Fibroblast of gingiva (primary cell): ENCODE measurements at regions not wholly inside any gene's neighbourhood (a gene's known extent, or its start where the extent isn't known, plus 50 kb on each side); places are given as distances from the start of the nearest gene placed in this dataset.
"Not testable (repeated sequence)": the region's sequence is repeated elsewhere in the genome, so short reads cannot be mapped to it uniquely, and the experiment has no call there.

Source experiments
- DNase-seq: peaks from one replicate; pipeline ENCODE4 v3.0.0-alpha.2; 2011; ENCODE audit warnings: low read depth

DNA sequence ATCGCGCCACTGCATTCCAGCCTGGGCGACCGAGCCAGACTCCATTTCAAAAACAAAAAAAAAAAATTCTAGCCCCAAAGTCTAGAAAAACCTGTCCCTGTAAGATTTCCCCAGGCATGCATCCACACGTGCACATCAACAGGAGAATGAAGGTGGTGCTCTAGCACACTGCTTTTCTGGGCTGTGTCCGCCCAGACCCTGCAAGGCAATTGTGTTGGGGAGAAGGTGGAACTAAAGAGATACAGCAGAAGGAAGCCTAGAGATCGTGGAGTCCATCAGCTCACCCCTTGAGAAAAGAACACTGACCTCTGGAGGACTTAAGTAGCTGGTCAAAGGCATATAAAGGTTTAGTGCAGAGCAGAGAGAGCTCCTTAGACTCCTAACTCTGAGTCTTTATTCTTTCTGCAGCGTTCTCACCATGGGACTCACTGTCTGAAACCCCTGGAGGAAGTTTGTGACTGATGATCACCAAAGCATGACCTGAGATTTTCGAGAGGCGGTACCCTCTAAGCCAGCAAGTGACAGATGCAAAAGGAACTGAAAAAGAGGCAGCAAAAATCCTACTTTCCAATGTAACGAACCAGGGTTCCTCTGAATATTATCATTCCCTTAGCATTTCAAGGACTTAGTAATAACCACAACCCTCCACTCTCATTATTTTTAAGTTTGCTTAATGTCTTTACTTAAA, 179.8 kb downstream of the MEX3B start:
- DNase-seq: no peak

DNA sequence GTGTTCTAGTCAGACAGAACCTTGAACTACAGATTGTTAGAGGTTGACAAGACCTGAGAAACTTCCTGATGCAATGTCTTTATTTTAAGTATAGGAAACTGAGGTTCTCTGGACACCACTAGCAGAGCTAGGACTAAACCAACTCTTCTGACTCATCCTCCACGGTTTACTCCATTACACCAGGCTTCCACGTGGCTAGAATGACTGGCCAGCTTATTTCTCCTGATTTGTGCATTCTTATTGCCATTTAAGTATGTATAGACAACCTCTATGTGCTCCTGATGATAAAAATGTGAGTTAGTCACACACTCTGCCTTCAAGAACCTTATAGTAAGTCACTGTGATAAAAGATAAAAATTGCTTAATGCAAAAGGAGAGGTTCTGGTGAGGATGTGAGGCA, 182.7 kb downstream of the MEX3B start:
- DNase-seq: no peak

DNA sequence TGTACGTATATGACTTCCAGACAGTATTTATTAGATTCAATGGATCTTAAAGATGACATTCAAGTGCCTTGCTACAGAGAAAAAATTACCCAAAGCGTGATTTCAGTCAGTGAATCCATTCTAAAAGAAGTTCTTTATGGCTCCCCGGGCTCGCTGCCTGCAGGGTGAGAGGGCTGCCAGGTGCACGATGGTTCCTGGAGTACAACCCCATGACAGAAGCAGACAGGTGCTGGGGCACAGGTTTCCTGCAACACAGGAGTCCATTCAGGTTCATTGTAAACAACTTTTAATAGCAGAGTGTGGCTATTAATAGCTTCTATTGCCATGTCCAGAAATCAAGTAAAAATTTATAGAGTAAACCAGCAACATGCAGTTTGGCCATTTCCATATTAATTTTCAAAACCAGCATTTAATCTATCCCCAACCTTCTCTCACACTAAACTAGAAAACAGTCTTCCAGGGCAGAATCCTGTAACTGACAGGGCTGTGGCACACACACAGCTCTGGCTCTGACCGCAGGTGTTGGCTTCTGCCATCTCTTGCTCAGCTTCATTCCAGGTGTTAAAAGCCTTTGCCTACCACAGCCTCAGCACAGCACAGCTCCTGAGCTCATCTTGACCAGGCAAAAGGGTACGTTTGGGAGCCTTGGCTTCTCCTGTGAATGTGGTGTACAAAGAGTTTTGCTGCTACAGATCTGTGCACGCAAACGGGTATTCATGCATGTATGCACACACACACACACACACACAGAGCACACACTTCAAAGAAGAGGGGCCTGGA, 185.9 kb downstream of the MEX3B start:
- no peak for DNase-seq

DNA sequence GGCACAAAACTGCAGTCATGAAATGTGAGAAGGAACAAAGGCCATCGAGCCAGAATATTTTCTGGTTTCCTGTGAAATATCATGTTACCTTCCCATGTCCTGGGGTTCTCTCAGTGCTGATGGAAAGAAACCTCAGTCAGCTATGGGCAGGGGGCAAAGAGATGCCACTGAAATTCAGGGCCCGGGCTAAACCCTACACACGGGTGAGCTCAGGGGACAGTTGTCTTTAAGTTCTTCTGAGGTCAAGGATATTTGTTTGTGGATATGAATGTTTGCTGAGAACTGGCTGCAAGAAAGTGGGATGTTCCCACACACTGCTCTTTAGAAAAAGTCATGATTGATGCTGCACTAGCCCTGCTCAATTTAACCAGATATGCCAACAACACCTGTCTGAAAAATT, 187.2 kb downstream of the MEX3B start:
- no peak for DNase-seq

DNA sequence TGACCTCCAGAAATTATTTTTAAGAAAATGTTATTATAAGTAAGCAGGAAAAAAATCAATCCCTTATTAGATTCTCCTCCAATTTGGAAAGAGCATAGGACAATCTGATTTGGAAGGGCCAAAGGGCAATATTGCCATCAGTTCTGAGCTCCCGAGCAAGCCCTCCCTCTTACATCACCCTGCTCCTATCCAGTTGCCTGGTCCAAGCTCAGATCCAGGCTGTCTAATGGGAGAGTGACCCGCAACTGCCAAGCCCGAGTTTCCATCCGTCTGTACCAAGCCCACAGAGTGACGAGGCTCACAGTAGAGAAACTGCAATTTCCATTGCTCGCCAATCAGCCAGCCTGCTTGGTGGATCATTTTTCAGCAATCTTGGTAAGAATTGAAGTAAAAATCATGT, 187.7 kb downstream of the MEX3B start:
- no peak for DNase-seq

DNA sequence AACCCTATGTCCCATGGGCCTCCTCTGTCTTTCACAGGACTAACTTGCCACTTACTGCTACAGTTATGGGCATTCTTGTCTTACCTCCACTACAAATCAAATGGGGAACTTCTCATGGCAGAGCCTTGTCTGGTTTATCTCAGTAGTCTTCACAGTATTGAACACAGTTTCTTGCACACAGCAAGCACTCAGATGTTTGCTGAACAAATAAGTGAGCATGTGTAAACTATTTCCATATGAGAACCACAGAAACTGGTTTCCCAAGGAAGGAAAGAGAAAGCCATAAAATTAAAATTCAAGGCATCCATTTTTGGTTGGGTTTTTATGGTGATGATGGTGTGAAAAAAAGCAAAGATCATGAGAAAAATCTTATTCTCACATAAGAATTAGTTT, 189.2 kb downstream of the MEX3B start:
- DNase-seq: no peak

DNA sequence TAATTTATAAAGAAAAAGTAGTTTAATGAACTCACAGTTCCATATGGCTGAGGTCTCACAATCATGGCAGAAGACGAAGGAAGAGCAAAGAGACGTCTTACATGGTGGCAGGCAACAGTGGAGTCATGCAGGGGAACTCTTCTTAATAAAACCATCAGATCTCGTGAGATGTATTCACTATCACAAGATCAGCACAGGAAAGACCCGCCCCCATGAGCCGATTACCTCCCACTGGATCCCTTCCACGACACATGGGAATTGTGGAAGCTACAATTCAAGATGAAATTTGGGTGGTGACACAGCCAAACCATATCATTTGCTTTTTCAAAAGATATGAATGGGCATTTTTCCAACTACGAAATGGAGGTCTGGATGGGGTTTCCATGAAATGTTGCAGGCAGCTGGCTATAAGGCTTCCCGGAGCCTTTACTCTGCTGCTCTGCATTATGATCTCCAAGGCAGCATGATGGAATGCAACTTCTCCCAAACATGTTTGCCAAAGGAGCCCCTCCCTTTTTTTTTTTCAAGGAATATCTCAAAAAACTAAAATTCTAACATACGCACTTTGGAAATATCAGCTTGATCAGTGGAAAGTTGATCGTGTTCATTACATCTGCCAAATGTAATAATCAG, 189.7 kb downstream of the MEX3B start:
- no peak for DNase-seq

DNA sequence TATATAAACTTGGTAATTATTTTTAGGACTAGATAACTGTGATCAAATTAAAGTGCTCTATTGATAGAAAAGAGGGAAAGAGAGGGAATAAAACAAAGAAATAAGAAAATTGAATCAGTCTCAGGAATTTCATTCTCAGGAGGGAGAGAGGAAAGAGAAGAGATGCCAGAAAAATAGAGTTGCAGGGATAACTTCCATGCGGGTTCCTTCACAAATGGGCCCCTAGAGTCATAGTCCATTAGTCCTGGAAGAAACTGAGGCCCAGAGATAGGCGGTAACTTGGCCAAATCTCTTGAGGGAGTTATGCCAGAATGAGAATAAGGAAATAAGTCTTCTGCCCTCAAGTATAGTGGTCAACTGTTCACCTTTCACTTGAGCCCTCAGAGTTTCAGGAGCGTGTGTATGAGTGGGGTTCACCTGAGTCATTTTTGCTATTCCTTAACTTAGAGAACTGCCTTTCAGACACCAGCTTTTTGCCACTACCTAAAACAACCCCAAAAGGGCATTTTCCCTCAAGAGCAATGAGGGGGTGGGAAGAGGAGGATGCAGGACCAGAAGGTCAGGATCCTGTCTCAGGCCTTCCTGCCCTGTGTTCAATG, 192.6 kb downstream of the MEX3B start:
- DNase-seq: no peak

DNA sequence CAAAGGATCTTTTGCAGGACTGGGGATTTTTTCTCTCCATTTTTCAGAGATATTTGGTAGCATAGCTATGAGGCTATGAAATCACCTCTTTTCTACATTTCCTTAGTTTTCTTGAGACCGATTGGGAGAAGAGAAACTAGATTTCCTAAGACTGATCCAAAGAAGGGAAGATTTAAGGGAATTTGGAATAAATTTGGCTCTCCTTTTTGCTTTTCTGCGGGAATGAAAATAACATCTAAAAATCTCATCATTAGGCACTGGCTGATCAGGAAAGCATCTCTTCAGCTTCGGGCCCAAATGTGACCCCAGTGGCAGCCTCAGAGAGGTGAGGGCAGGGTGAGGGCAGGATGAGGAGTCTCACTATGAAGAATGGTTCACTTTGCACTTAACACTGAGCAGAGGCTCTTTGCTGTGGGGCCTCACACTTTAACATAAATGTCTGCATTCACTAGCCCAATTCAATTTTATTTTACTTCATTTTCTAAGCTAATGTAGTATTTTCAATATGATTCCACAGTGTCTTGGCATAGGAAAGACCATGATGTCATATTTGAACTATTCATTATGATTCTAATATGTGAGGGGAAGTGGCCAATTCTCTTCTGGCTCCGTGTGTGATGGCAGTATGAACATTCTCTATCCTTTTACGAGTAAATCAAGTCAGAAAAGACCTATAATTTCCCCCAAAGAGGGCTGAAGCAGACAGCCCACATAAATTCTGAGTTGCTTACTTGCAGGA, 193.2 kb downstream of the MEX3B start:
- no peak for DNase-seq

DNA sequence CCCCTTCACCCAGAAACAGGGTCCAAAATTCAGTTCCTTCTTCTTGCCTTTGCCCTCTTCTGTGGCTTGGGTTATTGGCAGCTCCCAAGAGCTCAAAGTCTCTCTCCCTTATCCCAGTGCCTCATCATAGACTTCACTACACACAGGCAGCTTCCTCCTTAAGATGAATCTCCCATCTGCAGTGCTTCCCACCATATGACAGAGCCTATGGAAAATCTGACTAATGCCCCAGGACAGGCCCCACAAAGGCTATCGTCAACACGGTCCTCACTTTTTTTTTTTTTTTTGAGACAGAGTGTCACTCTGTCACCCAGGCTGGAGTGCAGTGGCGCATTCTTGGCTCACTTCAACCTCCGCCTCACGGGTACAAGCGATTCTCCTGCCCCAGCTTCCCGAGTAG, 194.1 kb downstream of the MEX3B start:
- DNase-seq: no peak

DNA sequence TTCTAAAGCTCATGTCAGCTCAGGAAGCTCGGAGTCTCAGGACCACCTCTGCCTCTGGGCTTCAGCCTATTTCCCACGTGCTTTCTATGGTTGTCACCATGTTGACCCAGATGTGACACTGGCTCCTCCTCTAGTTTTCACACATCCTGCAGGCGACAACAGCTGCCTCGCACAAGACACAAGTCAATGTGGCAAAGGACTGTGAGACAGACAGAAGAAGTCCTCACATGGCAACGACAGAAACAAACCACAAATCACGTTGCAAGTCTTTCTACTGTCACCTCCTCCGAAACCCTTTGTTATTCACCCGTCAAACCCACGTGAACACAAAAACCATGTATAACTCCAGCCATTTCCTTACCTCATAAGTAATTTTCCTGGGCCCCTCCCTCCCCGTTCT, 194.5 kb downstream of the MEX3B start:
- no peak for DNase-seq

DNA sequence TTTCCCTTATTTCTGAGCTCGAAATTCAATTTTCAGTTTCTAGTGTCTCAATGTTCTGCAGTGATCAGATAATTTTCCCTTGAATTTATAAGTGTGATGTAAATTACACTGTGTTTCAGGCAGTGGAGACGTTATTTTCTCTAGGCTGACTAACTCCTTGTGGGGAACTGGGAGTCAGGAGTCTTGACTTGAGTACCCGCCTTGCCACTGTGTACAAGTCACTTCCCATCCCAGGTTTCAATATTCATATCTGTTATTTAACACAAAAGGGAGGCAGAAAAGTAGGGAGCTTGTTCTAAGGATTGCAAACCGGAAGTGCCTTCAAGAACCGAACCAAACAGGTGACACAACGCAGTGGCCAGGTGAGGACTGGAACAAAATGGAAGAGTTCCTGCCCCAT, 196.5 kb downstream of the MEX3B start:
- no peak for DNase-seq

DNA sequence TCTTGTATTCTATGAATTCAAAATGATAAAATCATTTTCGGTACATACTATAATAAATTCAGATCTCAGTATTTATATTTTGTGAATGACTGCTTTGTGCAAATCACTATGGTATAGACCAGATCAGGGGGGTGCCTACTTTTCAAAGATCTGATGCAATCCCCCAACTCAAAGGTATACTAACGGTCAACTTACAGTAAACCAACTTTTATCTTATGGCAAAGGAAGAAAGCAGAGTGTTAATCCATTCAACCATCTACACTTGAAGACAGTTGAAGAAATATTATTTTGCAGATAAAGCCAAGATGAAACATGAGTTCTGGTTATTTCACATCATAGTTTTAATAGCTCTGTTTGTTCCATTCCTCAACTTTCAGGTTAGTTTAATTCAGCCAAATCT, 197.1 kb downstream of the MEX3B start:
- no peak for DNase-seq

DNA sequence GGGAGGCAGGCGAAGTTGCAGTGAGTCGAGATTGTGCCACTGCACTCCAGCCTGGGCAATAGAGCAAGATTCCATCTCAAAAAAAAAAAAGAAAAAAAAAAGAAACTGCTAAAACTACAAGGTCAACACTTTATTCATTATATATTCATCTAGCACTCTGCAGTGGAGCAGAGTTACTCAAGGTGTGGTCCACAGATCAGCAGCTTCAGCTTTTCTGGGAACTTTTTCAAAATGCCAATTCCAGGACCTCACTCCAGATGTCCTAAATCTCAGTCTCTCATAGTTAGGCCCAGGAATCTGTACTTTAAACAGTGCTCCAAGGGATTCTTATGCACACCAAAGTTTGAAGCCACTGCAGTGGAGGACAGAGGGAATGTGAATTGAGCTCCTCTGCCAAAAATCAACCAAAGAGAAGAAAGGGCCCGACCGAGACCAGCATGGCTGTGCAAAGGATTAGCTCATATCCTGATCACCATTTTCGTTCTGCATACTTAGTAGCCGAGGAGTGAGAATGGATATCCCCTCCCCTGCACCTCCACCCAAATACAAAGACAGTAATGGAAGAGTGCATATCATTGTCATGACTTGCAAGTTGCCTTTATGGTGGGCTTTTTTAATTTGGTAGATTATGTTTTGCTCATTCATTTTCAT, 201.9 kb downstream of the MEX3B start:
- DNase-seq: no peak

DNA sequence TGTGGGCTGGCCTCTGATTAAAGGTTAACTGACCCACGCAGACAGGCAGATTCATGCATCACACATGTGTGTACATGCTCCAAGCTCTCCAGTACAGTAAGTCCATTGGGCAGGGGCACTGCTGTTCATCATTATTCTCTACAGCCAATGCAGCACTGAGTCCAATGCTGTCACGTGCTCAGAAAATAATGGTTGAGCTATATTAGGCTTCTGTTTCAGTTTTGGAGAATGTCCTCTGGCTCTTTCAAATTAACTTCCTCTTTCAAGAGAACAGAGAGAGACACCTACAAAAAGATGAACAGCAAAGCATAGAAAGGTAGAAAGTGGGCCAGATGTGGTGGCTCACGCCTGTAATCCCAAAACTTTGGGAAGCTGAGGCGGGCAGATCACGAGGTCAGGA, 202.6 kb downstream of the MEX3B start:
- no peak for DNase-seq

DNA sequence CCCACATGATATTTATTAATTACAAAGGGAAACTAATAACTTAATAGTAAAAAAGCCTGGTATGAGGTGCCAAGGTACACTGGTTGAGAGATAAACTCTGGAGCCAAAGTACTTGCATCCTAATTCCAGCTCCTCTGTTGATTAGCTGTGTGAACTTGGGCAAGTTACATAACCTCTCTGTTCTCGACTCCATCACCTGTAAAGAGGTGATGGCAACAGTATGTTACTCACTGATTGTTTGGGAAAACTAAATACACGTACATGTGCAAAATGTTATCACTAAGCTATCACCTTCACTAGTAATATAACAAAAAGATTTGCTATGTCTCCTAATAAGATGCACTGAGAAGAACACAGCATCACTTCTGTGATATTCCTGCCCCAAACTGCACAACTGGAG, 206.4 kb downstream of the MEX3B start:
- DNase-seq: no peak

DNA sequence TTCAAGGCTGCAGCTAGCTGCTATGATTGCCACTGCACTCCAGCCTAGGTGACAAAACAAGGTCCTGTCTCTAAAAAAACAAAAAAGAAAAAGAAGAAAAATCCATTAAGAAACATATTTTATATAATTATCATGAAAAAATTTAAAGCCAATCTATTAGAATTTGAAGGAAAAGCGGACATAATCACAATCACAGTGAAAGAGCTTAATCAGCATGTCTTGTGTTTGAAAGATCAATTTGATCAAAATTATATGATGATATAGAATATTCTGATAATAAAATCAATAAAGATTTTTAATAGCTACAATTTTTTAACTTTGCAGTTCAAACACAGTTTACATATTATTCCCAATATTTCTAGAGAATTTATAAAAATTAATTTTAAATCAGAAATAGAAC, 210.1 kb downstream of the MEX3B start:
- no peak for DNase-seq

DNA sequence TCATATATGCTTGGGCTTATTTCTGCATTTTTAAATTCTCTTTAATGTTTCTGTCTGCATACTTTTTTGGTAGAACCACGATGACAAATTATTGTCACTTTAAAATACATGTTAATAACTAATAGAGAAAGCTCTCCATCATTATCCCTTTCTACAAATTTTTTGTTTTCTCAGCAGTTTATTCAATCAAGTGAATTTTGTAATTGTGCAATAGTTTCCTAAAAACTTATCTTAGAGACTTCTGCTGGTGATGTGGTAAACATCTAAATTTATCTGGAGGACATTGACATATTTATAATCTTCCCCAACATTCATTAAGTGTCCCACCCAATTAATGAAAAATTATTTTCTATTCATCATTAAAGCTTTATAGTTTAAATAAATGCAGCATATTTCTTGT, 215.3 kb downstream of the MEX3B start:
- DNase-seq: no peak

DNA sequence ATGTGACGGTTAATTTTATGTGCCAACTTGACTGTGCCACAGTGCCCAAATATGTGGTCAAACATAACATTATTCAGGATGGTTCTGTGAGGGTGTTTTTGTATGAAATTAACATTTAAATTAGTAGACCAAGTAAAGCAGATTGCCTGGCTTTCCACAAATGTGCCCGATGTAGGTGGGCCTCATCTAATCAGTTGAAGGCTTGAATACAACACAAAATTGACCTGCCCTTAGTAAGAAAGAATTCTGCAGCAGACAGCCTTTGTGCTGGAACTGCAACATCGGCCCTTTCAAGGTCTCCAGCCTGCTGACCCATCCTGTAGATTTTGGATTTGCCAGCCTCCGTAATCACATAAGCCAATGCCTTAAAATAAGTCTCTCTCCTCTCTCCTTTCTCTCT, 215.9 kb downstream of the MEX3B start:
- no peak for DNase-seq

DNA sequence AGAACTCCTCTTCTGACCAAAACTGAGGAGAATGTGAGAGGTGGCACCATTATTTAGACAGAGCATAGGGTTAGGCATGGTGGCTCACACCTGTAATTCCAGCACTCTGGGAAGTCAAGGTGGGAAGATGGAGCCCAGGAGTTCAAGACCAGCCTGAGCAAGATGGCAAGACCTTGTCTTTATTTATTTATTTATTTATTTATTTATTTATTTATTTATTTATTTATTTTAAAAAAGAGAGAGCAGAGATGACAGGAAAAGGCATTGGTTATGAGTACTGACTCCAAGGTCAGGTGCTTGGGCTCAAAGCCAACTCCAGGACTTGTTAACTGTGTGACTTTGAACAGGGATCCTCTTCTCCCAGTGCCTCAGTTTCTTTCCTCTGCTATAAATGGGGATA, 217.7 kb downstream of the MEX3B start:
- no peak for DNase-seq

DNA sequence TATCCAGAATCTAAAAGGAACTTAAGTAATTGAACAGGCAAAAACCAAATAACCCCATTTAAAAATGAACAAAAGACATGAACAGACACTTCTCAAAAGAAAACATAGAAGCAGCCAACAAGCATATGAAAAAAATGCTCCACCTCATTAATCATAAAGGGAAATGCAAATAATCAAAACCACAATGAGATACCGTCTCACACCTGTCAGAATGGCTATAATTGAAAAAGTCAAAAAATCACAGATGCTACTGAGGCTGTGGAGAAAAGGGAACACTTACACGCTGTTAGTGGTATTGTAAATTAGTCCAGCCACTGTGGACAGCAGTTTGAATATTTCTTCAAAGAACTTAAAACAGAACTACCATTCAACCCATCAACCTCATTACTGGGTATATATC, 220.7 kb downstream of the MEX3B start:
- DNase-seq: no peak

DNA sequence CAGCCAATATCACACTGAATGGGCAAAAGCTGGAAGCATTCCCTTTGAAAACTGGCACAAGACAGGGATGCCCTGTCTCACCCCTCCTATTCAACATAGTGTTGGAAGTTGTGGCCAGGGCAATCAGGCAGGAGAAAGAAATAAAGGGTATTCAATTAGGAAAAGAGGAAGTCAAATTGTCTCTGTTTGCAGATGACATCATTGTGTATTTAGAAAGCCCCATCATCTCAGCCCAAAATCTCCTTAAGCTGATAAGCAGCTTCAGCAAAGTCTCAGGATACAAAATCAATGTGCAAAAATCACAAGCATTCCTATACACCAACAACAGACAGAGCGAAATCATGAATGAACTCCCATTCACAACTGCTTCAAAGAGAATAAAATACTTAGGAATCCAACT, 223.2 kb downstream of the MEX3B start:
- DNase-seq: not testable (repeated sequence)
